Stimulated activated CD4-positive, alpha-beta T cell treated with anti-CD3 and anti-CD28 coated beads, Interleukin-4, amount 100 ng/mL, for 1 hour (primary cell): ENCODE measurements at regions not wholly inside any gene's neighbourhood (a gene's known extent, or its start where the extent isn't known, plus 50 kb on each side); places are given as distances from the start of the nearest gene placed in this dataset.
"Not testable (repeated sequence)": the region's sequence is repeated elsewhere in the genome, so short reads cannot be mapped to it uniquely, and the experiment has no call there.

Experiments
- DNase-seq: peaks from one replicate; pipeline ENCODE4 v3.0.0-alpha.2; 2020

- no peak for DNase-seq
Measured at GRCh38 chrX:124426288-124427169, 80.2 kb downstream of the SH2D1A start.

GRCh38 chrX:124433186-124433585 lies 86.8 kb downstream of the SH2D1A start:
- DNase-seq, result no peak

GRCh38 chrX:124435616-124436015 lies 89.3 kb downstream of the SH2D1A start:
- no peak for DNase-seq

- no peak for DNase-seq
Measured at GRCh38 chrX:124440695-124441094, 94.3 kb downstream of the SH2D1A start.

- DNase-seq, result no peak
Measured at GRCh38 chrX:124441971-124442590, 95.7 kb downstream of the SH2D1A start.

DNA sequence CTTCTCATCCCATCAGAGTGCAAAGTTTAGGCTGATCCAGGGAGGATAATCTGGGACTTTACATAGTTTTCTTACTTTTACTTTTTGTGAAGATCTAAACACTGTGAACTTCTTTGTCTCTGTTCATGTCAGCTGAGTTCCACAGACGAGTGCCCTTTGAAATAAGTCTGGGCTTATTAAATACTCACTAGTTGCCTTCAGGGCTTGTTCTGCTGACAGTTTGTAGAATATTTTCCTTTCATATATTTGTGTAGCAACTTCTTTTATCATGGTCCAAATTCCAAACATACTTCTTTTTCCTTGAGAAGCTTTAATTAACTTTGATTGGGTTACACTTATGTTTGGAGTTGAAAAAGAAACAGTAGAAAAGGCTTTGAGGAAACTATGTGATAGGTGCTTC lies 109.6 kb downstream of the SH2D1A start:
- no peak for DNase-seq

DNA sequence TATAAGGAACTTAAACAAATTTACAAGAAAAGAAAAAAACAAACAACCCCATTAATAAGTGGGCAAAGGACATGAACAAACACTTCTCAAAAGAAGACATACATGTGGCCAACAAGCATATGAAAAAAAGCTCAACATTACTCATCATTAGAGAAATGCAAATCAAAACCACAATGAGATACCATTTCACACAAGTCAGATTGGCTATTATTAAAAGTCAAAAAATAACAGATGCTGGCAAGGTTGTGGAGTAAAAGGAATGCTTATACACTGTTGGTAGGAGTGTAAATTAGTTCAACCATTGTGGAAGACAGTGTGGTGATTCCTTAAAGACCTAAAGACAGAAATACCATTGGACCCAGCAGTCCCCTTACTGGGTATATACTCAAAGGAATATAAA lies 113.5 kb downstream of the SH2D1A start:
- not testable (repeated sequence) for DNase-seq

- DNase-seq, result no peak
Measured at GRCh38 chrX:124462931-124463330, 116.6 kb downstream of the SH2D1A start.

- no peak for DNase-seq
Measured at GRCh38 chrX:124467202-124467601, 120.8 kb downstream of the SH2D1A start.

DNA sequence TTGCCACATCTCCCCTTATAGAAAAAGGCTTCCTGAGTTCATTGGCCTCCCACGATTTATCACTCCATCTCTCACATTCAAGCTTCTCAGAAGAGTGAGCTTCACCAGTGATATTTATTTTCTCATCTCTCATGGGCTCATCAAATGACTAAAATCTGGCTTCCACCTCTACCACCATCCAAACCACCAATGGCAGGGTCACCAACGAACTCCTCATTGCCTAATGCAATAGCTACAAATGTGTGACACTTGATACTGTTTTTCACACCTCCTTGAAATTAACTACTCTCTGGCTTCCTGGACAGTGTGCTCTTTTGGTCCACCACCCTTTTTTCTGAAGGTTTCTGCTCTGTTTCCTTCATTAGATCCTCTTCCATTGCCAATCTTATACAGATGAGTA lies 129.0 kb downstream of the SH2D1A start:
- no peak for DNase-seq

- DNase-seq, result no peak
Measured at GRCh38 chrX:124476562-124476961, 130.2 kb downstream of the SH2D1A start.

DNA sequence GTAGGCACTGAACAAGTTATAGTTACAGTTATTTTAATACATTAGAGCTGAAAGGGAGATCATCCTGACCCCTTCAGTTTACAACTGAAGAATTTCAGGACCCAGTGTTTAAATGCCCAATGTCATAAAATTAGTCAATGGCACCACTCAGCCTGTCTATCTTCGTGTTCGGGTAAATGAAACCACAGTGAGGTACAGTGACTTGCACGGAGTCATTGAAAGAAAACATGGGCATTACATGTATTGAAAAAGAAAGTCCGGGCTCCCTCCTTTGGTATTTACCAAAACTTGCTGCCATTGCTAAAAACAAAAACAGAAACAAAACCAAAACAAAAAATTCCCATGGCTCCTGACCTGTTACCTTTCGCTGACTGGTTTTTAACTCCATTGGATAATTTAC lies 131.7 kb downstream of the SH2D1A start:
- no peak for DNase-seq

- DNase-seq, result no peak
Measured at GRCh38 chrX:124488412-124489161, 142.2 kb downstream of the SH2D1A start.

DNA sequence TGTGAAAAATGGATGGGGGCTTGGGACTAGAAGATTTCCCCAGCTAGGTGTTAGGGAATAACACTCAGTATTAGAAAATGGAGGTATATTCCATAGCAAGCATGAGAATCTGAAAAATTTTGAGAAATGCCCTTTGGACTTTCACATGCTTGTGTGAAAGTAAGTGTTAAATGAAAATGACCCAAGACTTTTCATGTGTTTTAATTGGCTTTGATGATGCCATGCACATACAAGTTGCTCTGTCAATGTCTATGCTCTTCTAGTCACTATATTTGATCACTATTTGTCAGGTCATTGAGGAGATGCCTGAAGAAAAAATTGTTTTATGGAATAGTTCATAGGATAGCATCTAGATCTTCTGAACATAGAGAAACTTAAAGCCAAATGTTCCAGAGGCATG lies 147.6 kb downstream of the SH2D1A start:
- DNase-seq, result no peak

- DNase-seq, result no peak
Measured at GRCh38 chrX:124497386-124497785, 151.0 kb downstream of the SH2D1A start.

GRCh38 chrX:124501586-124501985 lies 155.2 kb downstream of the SH2D1A start:
- no peak for DNase-seq

DNA sequence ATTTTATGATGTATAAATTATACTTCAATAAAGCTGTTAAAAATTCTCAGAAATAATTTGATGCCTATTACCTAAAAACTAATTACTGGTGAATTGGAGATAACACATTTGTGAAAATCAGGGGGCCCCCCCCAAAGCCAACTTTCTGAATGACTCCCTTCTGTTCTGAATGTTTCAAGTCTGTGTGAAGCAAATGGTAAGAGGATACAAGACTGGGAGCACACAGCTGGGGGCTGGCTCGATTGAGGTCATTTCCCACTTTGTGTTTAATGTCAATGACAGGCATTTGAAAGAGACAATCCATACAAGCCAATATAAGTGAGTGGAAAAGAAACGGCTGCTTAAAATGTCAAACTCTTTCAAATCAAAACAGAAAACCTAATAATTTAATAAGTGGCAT lies 155.8 kb downstream of the SH2D1A start:
- DNase-seq, result no peak

DNA sequence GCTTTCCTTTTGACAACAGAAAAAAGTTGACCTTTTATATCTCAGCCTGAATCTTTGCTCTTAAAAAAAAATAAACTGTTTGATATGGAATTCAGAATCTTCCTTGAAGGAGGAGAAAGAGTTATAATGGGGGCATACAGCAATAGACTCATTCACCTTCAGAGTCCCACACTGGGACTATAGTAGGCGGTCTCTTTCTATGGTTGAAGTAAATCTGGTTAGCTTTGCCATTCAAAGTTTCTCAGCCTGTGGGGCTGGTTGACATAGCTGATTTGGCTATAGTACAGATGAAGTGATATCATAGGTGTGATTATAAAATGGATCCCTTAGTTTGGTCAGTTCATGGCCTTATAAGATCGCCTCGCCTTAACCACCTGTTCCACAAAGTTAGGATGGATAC lies 156.2 kb downstream of the SH2D1A start:
- no peak for DNase-seq

DNA sequence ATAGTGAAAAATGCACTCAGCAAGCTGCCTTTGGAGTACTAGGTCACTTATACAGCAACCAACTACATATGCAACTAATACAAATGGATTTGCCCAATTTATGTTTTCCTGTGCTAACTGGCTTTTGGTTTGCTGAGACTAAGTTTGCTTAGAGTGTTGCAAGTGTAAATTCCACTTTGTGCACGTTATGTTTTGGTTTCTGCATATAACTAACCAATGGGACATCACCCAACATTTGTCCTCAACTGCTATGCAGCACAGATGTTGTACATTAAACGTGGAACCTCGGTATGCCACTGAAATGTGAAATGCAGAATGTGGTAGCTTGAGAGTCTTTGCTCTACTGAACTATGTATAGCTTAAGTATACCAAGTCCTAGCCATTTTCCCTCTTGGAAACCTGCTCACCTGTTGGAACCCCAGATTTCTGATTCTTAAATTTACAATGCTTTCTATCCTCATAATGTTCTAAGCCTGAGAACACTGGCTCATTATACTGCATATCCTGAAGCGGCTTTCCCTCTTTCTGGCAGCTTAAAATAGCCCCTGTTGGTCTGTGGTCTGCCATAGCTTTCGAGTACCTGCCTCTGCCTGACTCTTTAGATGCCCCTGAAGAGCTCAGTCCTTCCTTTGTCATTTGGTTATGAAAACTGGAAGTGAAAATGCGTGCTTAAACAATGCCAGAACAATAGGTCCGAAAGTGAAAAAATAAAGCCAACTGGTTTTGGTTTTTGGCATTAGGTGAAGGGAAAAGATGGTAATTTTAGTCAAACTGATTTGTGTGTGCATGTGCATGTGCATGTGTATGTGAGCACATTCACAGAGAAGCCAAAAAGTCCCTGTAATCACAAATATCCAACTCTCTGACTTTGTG lies 158.0 kb downstream of the SH2D1A start:
- DNase-seq, result no peak

GRCh38 chrX:124506066-124506465 lies 159.7 kb downstream of the SH2D1A start:
- DNase-seq, result no peak

DNA sequence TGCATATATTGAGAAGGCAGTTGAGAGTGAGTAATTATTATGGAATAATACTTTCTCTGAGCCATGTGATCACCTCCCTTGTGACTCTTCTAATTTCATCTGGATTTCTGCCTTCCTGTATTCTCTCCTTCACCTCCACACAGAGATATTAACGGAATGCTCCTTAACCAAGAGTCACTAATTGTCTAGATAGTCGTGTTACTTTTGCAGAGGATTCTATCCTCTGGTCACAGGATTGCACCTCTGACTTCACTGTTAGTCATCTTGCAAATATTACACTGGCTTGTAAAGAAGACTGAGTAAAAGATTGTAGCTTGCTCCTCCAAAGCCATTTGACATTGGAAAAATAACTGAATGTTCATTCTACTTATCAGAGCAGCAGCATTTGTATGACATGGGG lies 160.9 kb downstream of the SH2D1A start:
- no peak for DNase-seq

DNA sequence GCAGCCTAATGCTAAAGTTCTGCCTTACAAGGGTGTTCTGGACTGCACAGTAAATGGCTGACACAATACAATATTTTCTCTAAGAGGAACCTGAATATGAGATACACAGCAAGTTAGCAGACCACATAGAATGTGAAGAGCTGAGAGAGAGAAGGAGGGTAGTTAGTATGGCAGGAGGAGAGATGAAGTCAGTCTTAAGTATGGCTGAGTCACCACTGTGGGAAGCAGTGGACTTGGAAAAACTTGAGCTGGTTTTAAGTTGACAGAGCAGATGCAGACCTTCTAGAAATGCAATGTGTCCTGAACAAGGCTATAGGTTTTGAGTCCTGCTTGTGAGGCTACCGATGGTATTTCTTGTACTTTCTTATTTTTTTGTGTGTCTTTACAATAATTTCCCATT lies 172.5 kb downstream of the SH2D1A start:
- DNase-seq, result no peak

GRCh38 chrX:124524852-124525251 lies 178.5 kb downstream of the SH2D1A start:
- no peak for DNase-seq
